Transverse colon (tissue), 4 donors: ENCODE measurements at regions not wholly inside any gene's neighbourhood (a gene's known extent, or its start where the extent isn't known, plus 50 kb on each side); places are given as distances from the start of the nearest gene placed in this dataset.

Source experiments
- CTCF ChIP-seq, 5 experiments: fragments of 200-600 bp in 3 of 5; fragments of 450-650 bp in 2 of 5; sonication (generic) in 3 of 5; IDR thresholded peaks; 1 replicate in 2 of 5; 2 replicates in 3 of 5; pipeline ENCODE4 v1.5.1; 2016 to 2017; ENCODE audit warnings: antibody characterized with exemption in 5 of 5, inconsistent platforms in 3 of 5, mild to moderate bottlenecking in 2 of 5, moderate library complexity in 1 of 5
- POLR2AphosphoS5 ChIP-seq, 3 donors: sonication (generic); formaldehyde crosslinking; IDR thresholded peaks; one replicate each; pipeline ENCODE4 v1.6.1; 2016; ENCODE audit warnings: antibody characterized with exemption in 3 of 3

GRCh38 chr1:219751870-219752507 lies 139.1 kb upstream of the ZC3H11B start:
- no peak for TF ChIP-seq POLR2AphosphoS5 (IDR thresholded peaks at IDR 0.05)
- TF ChIP-seq CTCF (IDR thresholded peaks at IDR 0.05): no peak
